Activated CD4-positive, alpha-beta T cell treated with anti-CD3 and anti-CD28 coated beads, Interleukin-2, Interleukin-4, amounts not matched to agents 100 ng/mL and 50 ng/mL, durations not matched to agents 16 hours and 8 hours (primary cell): ENCODE measurements at regions not wholly inside any gene's neighbourhood (a gene's known extent, or its start where the extent isn't known, plus 50 kb on each side); places are given as distances from the start of the nearest gene placed in this dataset.

Source experiments
- DNase-seq: peaks from one replicate; pipeline ENCODE4 v3.0.0-alpha.2; 2020; ENCODE audit warnings: low spot score

DNA sequence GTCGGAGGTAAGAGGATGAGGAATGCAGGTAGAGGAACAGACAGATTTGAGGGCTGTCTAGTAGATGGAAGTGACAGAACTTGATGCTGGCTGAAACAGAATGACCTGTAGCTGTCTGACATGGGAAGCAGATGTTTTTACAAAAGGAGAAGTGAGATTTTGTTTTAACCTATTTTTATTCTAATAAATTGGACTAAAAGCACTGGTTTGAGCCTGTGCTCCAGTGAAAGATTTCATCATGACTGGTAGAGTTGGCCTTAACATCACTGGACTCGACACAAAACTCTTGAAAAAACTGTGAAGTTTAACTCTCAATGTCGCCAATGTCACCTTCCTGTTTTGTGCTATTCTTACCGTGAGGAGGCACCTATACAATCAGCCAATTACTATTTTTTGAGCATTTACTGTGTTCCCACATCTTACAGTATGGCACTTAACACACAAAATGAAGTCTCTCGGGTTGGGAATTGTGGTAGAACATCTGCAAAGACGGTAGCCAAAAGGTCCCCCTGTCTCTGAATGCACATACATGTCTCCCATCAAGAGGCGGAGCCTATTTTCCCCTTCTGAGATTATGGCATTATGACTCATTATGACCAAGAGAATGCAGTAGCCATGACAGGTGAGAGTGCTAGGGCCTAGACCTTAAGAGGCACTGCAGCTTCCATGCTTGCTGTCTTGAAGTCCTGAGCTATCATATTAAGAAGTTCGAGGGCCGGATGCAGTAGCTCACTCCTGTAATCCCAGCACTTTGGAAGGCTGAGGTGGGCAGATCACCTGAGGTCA, 93.2 kb downstream of the FOXF2 start:
- DNase-seq = no peak

DNA sequence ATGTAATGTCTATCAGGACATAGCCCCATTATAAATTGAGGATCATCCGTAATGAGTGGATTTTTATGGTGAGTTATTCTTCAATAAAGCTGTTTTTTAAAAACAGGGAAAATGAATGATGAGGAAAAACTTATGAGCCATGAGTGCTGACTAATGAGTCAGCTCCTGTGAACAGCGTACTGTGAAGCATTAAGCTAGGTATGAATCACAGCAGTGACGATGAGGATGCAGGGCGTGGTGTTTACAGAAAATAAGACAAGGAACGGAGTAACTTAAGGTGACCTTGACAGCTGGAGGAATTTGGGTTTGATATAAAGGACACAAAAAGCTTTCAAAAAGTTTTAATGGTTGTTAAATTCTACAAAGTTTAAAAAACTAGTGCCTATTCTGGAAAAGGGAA, 96.3 kb downstream of the FOXF2 start:
- DNase-seq = no peak

DNA sequence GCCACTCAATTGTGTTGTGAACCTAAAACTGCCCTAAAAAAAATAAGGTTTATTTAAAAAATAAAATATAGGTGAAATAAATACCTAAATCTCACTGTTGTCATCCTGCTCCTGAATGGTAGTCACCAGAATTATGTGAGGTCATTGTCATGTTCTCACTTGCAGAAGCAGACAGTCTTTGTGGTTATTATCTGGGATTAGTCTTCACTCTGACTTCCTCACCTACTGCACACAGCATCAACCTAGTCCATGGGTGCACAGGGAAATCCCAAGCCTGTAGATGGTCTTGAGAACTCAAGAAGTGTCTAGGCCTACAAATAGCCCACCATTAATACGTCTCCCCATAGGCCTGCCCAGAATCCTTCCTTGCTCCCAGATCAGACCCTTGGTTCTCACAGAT, 97.0 kb downstream of the FOXF2 start:
- no peak for DNase-seq

DNA sequence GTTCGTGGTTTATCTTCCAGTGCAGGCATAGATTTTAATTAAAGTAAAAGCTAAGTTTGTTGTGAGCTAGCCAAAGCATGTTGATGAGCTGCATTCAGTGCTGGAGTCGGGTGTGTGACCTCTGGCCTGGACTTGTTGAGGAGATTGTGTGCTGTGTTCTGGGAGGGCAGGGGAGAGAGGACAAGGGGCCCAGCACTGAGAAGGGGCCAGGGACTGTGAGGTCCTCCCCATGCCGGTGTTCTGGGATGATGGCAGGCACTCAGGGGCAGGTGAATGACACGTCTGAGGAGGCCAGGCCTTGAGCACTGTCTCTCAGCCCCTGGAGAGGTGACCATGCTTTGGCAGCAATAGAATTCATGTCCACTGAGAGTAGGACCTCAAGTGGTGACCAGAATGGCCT, 97.9 kb downstream of the FOXF2 start:
- DNase-seq = no peak

DNA sequence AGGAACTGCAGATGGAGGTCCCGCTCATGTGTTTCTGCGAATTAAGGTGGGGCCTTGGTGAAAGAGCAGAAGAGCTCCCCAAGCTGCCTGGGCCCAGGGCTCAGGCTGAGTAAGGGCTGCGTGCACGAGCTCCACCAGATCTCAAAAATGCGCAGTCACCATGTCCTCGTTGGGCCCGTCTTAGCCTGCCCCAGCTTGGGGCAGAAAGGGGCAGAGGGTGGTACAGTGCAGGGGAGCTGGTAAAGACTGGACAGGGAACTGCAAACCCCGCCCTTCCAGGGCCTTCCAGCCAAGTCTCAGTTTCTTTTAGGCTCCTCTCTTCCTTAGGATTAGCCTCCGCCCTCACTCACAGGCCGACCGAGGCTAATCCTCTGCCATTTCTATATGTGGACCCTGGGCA, 101.6 kb downstream of the FOXF2 start:
- no peak for DNase-seq

DNA sequence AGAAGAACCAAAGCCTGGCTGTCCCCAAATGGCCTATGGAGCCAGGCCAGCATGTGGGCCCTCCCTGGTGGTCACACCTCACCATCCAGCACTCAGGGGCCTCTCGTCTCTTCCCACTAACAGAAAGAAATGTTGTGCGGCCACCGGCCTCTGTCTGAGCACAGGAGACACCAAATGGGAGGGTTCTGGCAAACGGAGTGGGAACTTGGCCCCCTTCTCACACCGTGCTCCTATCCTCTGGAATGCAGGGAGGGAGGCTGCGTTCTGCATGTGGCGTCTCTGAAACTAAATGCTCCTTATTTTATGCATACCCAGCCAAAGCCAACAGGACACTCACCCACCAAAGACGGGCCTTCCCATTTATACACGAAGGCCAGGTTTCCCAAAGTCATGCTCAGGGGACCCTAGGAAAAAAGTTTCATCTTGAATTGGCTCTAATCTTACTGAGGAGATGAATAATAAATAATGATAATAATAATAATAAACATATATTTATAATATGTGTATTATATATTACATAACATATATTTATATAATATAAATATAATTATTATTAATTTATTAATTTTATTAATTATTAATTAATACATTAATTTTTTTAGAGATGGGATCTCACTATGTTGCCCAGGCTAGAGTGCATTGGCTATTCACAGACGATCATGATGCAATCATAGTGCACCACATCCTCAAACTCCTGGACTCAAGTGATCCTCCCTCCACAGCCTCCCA, 102.4 kb downstream of the FOXF2 start:
- DNase-seq = no peak

DNA sequence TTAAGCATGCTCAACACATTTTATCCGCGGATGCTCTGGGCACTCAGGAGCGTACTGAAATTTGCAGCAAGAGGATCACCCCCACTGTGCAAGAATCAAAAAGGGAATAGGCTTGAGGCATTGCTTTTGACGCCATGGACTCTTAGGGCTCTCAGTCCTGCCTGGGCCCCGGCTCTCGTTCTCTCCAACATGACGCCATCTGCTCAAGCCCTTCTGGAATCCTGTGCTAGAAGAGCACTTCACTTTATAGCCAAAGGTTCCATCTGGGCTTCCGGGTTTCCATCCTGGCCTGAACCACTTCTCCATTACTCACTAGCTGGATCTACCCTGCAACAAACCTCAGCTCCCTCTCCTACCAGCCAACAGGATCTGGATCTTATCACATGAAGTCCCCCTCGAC, 105.3 kb downstream of the FOXF2 start:
- DNase-seq = no peak

DNA sequence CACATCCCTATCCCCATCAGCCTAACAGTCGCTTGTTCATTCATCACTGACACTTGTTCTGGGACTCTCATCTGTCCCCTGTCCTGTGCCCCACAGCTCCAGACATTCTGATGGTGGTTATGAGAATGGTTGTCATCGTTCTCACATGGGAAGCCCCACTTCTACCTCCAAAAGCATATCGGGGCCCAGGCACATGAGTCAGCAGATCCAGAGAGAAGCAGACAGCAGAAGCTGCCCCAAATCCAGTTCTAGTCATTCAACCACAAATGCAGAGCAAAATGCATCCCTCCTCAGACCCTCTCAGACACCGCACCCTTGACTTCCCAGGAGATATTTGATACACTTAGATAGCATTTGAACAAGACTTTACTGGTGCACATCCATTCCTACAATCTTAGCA, 106.0 kb downstream of the FOXF2 start:
- DNase-seq = no peak

DNA sequence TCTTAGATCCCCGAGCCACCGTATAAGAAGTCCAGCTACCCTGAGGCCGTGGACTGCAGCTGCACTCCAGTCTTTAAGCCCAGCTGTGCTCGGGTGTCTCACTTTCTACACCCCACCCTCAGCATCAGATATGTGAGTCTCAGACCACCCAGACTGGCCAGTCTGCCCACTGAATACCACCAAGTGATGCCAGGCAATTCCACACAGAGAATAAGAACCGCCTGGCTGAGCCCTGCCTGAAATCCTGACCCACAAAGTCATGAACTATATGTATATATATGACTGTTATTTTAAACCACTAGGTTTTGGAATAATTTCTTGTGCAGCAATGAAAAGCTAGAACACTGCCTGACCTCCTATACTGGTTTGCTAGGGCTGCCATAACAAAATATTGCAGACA, 106.7 kb downstream of the FOXF2 start:
- no peak for DNase-seq

DNA sequence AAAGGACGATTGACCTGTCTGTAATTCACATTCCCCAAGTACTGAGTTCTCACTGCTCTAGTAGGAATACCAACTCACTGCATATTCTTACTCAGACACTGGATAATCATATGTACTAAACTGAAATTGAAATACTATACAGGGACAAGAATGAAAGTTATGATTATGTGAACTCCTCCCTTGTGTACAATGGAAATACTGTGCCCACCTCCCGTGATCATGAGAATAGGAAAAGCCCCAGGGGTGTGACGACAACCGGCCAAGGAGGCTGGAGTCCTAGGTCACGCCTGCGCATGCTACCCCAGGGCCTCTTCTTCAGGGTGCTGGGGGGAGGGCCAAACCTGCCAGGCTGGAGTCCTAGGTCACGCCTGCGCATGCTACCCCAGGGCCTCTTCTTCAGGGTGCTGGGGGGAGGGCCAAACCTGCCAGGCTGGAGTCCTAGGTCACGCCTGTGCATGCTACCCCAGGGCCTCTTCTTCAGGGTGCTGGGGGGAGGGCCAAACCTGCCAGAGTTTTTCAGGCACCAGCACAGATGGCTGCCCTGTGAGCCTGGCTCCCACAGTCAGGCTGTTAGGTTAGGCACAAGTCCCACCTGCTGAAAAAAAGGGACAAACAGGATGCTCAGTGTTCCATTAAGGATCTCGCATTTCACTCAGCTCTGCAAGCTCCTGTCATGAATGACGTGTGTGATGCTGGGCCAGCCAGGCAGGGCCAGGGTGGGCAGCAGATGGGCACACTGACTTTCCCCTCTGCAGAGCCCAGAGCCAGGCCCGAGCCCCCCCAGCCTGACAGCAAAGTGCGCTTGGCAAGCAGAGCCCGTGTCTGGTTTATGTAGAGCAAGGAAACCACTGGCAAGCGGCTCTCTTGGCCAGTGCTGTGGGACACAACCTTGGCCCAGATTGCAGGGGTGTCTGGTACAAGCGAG, 107.7 kb downstream of the FOXF2 start:
- no peak for DNase-seq

DNA sequence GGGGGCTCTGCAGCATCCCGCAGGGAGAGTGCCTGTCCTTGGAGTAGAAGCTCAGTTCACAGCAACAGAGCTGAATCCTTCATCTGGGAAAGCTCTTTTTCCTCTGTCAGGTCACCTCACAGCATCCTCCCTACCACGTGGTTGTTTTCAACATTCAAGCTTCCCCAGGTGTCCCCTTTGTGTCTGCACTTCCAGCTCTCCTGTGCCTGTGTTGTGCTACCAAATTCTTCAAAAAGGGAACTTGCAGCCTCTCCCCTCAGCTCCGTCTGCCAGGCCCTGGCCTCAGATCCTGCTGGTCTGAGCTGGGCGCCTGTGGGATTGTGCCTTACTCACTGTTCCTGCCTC, 108.4 kb downstream of the FOXF2 start:
- DNase-seq = no peak

DNA sequence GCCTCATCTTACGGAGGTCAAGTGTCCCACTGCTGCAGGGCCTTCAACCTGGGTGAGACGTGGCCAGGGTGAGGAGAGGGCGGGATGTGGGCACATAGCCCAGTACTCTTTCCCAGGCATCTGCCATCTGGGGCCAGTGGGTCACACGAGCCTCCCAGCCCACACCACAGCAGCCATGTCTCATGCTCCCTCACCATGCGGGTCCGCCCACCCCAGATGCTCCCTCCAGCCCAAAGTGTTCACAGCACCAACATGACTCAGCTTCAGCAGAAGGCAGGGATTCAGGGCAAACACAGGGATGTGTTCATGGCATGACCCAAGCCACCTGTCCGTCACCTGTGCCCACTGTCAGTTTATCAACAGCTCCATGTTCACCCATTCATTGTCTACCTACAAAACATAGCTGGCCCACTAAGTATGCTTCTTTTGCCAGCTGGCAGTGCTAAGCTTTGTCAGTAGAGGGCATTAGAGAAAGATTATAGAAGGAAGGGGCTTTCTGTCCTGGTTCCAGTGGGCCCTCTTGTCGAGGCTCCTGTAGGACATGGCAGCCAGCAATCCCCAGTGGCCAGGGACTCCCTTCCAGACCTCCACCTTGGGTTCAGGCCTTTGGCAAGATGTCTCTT, 109.2 kb downstream of the FOXF2 start:
- DNase-seq = no peak

DNA sequence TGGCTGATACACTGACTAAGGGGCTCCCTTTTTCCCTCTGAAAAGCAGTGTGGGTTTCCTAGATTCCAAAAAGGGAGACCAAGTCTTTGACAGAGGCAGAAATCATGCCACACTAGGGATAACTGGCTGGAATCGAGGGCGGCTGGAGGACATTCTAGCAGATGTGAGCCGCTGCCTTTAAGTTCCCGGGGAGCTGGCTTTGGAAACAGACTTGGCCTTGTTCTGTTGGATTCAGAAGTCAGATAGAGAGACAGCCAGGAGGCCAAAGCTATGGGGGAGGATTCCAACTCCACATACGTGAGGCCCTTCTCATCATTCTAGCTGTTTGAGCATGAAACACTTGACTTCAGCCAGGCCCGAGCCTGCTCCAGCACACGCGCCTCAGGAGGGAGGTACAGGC, 109.9 kb upstream of the FOXC1 start:
- DNase-seq = no peak

DNA sequence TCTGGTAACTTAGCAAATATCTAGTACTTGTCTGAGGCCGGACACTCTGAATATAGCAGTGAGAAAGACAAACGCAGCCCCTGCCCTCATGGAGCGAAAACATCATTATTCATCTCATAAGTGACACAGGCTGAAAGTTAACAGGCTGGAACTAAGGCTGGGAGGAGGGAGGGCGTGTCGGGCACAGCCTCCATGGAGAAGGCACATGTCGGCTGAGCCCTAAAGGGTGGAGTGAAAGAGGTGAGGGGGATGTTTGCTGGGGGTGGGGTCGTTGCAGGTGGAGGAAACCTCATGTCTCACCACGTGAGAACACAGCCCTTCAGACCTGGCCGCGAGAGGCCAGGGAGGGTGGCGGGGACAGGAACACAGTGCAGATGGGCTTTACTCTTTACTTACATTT, 108.8 kb upstream of the FOXC1 start:
- DNase-seq = no peak

DNA sequence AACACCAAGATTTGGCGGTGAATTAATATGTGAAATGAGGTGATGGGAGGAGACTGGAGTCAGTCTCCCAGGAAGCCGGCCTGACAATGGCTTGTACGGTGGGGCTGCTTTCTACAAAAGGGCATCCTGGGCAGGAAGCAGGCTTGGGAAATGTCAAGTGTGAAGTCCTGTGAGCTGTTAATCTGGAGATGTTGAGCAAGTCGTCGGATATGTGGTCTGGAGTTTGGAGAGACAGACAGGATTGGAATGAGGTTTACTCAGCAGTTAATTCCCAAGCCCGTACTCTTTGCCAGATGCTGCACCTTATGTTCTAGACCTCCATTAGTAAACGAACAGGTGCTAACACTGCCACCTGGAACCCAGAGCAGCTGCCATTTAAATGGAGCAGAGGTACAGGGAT, 107.7 kb upstream of the FOXC1 start:
- DNase-seq = no peak

DNA sequence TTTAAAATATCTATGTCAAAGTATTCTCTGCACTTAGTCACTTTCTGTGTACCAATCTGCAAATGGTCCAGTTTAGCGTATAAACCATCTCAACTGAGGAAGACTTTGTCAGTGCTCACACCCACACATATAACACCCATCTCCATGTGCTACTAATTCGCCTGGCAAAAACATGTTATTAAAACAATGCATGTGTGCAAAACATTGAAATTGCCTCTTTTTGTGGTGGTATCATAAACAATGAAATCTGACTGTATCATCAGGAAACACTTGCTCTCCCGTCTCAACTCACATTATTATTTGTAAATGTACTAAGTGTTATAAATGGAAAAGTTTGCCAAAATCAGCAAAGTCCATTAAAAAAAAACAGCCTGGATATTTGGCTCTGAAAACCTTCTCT, 105.9 kb upstream of the FOXC1 start:
- DNase-seq = no peak

DNA sequence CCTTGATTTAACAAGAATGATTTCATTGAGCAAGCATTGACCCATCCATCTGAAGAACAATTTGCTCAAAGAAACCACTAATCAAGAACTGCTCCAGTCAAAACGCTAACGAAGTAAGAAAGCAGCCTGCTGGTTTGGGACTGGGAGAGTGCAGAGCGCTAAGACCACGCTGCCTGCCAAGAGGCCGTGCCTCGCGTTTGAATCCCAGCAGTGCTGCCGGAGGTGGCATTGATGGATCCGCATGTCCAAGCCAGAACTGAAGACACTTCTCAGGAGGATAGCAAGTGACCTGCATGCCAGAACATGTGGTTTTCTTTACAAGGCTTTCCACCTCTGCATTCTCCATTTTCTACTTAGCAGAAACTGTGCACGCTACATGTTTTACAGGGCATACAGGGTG, 105.2 kb upstream of the FOXC1 start:
- no peak for DNase-seq

DNA sequence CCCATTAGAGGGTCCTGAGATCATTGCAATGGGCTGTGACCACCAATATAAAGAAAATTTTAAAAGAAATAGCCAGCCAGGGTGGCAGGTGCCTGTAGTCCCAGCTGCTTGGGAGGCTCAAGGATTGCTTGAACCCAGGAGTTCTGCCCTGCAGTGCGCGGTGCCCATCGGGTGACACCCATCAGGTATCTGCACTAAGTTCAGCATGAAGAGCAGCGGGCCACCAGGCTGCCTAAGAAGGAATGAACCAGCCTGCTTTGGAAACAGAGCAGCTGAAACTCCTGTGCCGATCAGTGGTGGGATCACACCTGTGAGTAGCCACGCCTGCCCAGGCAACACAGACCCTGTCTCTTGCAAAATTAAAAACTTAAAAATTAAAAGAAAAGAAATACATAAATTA, 102.5 kb upstream of the FOXC1 start:
- no peak for DNase-seq

DNA sequence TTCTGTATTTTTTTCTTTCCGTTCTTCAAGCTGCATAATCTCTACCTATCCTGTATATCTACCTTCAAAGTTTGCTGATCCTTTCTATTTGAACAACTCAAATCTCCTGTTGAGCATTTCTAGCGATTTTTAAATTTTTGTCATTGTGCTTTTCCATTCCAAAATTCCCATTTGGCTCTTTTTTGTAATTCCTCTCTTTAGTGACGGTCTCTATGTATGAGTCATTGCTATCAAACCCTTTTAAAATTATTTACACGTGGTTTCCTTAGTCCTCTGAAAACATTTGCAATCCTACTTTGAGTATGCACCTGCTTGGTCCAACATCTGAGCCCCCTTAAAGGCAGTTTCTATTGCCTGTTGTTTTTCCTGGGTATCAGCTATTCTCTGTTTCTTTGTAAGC, 100.5 kb upstream of the FOXC1 start:
- DNase-seq = no peak

DNA sequence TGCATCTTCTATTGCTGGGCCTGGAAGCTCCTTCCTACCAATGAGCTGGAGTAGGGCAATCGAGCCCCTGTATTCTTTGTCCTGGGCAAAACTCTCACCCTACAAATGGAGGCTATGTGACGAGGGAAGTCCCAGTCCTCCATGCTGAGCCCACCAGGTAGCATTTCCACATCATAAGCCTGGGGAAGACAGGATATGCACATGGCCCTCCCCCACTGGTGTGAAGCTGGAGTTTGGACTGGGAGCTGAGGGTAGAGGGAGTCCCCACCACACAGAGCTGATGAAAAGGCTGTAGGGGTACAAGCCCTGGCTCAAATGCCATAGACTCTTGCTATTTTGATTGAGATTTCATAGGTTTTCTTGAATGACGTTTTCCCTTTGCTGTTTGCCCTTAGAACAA, 99.5 kb upstream of the FOXC1 start:
- DNase-seq = no peak

DNA sequence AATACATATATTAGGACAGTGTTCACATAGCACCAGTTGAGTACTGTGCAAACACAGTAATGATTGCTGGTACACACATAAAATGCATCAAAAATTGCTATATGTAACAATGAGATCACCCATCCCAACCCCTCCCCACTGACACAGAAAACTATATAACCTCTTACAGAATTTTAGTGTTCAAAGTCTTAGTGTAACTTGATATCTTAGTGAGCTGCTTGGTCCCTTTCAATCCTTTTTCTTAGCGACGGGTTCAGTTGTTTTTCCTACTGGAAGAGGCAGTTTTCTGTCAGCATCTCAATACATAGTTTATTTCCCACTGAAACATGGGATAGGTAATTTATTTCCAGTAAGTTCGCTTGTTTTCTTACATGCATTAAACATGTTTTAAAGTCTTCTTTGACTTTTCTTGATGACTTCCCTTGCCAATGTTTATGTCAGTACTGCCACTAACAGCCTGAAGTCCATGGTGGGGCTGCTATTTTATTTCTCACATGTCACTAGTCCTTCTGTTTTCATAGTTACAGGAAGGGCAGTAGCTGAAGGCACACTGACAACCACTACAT, 96.4 kb upstream of the FOXC1 start:
- DNase-seq = no peak

DNA sequence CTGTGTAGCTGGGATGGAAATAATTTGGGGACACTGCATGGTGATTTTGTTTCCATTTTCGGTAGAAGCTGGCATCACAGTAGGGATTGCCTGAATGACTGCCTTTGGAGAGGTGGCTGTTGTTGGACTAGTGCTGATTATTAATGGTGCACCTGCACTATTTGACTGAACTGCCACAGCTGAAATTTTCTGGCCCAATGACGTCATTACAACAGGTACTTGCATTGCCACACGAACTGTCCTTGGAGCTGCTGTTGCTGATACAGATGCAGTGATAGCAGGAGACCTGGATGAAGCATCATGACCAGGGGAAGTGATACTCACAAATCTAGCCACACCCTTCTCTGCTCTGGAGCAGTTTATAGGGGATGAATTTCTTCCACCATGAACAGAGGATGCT, 95.6 kb upstream of the FOXC1 start:
- no peak for DNase-seq
